ENCODE measurements at regions not wholly inside any gene's neighbourhood (a gene's known extent, or its start where the extent isn't known, plus 50 kb on each side); places are given as distances from the start of the nearest gene placed in this dataset.

- TF ChIP-seq ZXDC (CRISPR knock-in tag; IDR thresholded peaks at IDR 0.05) (no peak), PAX8 (CRISPR knock-in tag; IDR thresholded peaks at IDR 0.05; ENCODE audit: borderline replicate concordance) (no peak), ZMYM4 (CRISPR knock-in tag; IDR thresholded peaks at IDR 0.05) (peak; percentile 64), ZBTB7B (CRISPR knock-in tag; IDR thresholded peaks at IDR 0.05) (peak; percentile 89), ISL2 (CRISPR knock-in tag; IDR thresholded peaks at IDR 0.05) (0 out of 2 replicates have a peak, but pooled peaks have one; percentile 28), CC2D1A (CRISPR knock-in tag; IDR thresholded peaks at IDR 0.05) (peak; percentile 86; the same call in 1 of the 2 replicates), ZKSCAN8 (CRISPR knock-in tag; IDR thresholded peaks at IDR 0.05; ENCODE audit: borderline replicate concordance) (peak; percentile 87; the same call in 1 of the 2 replicates), ZNF331 (CRISPR knock-in tag; IDR thresholded peaks at IDR 0.05) (peak; percentile 76), ZNF24 (IDR thresholded peaks at IDR 0.05) (no peak; the same call in 1 of the 2 replicates), ZNF788 (CRISPR knock-in tag; IDR thresholded peaks at IDR 0.05; ENCODE audit: borderline replicate concordance) (peak; percentile 71; the same call in 1 of the 2 replicates), MATR3 (CRISPR knock-in tag; IDR thresholded peaks at IDR 0.05) (no peak), ZNF678 (CRISPR knock-in tag; IDR thresholded peaks at IDR 0.05) (0 out of 2 replicates have a peak, but pooled peaks have one; percentile 55), CBX5 (CRISPR knock-in tag; IDR thresholded peaks at IDR 0.05; ENCODE audit: borderline replicate concordance) (peak; percentile 97), HMG20A (CRISPR knock-in tag; IDR thresholded peaks at IDR 0.05; ENCODE audit: borderline replicate concordance) (peak; percentile 47; the same call in 1 of the 2 replicates), ATF7-NPFF (CRISPR knock-in tag; IDR thresholded peaks at IDR 0.05; ENCODE audit: low read depth) (peak; percentile 54; the same call in 1 of the 2 replicates), RFXANK (CRISPR knock-in tag; IDR thresholded peaks at IDR 0.05) (no peak), ZNF451 (CRISPR knock-in tag; IDR thresholded peaks at IDR 0.05) (no peak), SPEN (CRISPR knock-in tag; IDR thresholded peaks at IDR 0.05; ENCODE audit: low read depth) (peak; percentile 94), ZFX (CRISPR knock-in tag; IDR thresholded peaks at IDR 0.05; ENCODE audit: low read depth) (peak; percentile 97), HOMEZ (CRISPR knock-in tag; IDR thresholded peaks at IDR 0.05; ENCODE audit: low read depth) (peak; percentile 52; the same call in 1 of the 2 replicates)
- TF ChIP-seq, protein P1, sequence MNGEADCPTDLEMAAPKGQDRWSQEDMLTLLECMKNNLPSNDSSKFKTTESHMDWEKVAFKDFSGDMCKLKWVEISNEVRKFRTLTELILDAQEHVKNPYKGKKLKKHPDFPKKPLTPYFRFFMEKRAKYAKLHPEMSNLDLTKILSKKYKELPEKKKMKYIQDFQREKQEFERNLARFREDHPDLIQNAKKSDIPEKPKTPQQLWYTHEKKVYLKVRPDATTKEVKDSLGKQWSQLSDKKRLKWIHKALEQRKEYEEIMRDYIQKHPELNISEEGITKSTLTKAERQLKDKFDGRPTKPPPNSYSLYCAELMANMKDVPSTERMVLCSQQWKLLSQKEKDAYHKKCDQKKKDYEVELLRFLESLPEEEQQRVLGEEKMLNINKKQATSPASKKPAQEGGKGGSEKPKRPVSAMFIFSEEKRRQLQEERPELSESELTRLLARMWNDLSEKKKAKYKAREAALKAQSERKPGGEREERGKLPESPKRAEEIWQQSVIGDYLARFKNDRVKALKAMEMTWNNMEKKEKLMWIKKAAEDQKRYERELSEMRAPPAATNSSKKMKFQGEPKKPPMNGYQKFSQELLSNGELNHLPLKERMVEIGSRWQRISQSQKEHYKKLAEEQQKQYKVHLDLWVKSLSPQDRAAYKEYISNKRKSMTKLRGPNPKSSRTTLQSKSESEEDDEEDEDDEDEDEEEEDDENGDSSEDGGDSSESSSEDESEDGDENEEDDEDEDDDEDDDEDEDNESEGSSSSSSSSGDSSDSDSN (CRISPR knock-in tag; IDR thresholded peaks at IDR 0.05): peak; percentile 77
- TF ChIP-seq, protein P2, sequence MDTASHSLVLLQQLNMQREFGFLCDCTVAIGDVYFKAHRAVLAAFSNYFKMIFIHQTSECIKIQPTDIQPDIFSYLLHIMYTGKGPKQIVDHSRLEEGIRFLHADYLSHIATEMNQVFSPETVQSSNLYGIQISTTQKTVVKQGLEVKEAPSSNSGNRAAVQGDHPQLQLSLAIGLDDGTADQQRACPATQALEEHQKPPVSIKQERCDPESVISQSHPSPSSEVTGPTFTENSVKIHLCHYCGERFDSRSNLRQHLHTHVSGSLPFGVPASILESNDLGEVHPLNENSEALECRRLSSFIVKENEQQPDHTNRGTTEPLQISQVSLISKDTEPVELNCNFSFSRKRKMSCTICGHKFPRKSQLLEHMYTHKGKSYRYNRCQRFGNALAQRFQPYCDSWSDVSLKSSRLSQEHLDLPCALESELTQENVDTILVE (CRISPR knock-in tag; IDR thresholded peaks at IDR 0.05): peak; percentile 35; the same call in 1 of the 2 replicates
- TF ChIP-seq, protein P3, sequence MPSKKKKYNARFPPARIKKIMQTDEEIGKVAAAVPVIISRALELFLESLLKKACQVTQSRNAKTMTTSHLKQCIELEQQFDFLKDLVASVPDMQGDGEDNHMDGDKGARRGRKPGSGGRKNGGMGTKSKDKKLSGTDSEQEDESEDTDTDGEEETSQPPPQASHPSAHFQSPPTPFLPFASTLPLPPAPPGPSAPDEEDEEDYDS (CRISPR knock-in tag; IDR thresholded peaks at IDR 0.05): peak; percentile 60; the same call in 1 of the 2 replicates
Observed at GRCh38 chr6:43856005-43856765, 86.2 kb downstream of the VEGFA start (continued).
